IPS-18a (cell line): ENCODE measurements at regions not wholly inside any gene's neighbourhood (a gene's known extent, or its start where the extent isn't known, plus 50 kb on each side); places are given as distances from the start of the nearest gene placed in this dataset.

Source experiments
- H3K27ac ChIP-seq: one replicate; pipeline ENCODE4 v1.5.1; 2013; ENCODE audit warnings: low read length
- H3K27me3 ChIP-seq: one replicate; pipeline ENCODE4 v1.6.1; 2013; ENCODE audit warnings: mild to moderate bottlenecking, low read length; ENCODE audit not compliant: control insufficient read depth, insufficient read depth
- H3K36me3 ChIP-seq: one replicate; pipeline ENCODE4 v1.6.1; 2013; ENCODE audit warnings: low read depth, low read length; ENCODE audit not compliant: control insufficient read depth
- H3K4me1 ChIP-seq: one replicate; pipeline ENCODE4 v1.6.1; 2013; ENCODE audit warnings: low read depth, low read length; ENCODE audit not compliant: control insufficient read depth
- H3K4me3 ChIP-seq: one replicate; pipeline ENCODE4 v1.5.1; 2013; ENCODE audit warnings: low read length
- H3K9ac ChIP-seq: one replicate; pipeline ENCODE4 v1.6.1; 2013; ENCODE audit warnings: mild to moderate bottlenecking, low read length, moderate library complexity
- H3K9me3 ChIP-seq: one replicate; pipeline ENCODE4 v1.6.1; 2013; ENCODE audit warnings: low read depth, low read length; ENCODE audit not compliant: control insufficient read depth

GRCh38 chr20:60431349-60431748, 473.1 kb downstream of the CDH26 start:
- H3K4me3 ChIP-seq = no peak overlapping the region
- H3K36me3 ChIP-seq = no peaks in the 10 kb centered on the region
- H3K27ac ChIP-seq = no peak overlapping the region
- no peak overlapping the region for H3K9ac ChIP-seq
- peaks cover 13% of the 10 kb centered on the region for H3K4me1 ChIP-seq
- no peaks in the 10 kb centered on the region for H3K9me3 ChIP-seq
- peaks cover 5% of the 10 kb centered on the region for H3K27me3 ChIP-seq

GRCh38 chr20:60437418-60437817, 479.2 kb downstream of the CDH26 start:
- no peak overlapping the region for H3K9ac ChIP-seq
- H3K4me1 ChIP-seq = peaks cover 7% of the 10 kb centered on the region
- H3K27ac ChIP-seq = no peak overlapping the region
- H3K9me3 ChIP-seq = no peaks in the 10 kb centered on the region
- H3K4me3 ChIP-seq = no peak overlapping the region
- no peaks in the 10 kb centered on the region for H3K27me3 ChIP-seq
- no peaks in the 10 kb centered on the region for H3K36me3 ChIP-seq

DNA sequence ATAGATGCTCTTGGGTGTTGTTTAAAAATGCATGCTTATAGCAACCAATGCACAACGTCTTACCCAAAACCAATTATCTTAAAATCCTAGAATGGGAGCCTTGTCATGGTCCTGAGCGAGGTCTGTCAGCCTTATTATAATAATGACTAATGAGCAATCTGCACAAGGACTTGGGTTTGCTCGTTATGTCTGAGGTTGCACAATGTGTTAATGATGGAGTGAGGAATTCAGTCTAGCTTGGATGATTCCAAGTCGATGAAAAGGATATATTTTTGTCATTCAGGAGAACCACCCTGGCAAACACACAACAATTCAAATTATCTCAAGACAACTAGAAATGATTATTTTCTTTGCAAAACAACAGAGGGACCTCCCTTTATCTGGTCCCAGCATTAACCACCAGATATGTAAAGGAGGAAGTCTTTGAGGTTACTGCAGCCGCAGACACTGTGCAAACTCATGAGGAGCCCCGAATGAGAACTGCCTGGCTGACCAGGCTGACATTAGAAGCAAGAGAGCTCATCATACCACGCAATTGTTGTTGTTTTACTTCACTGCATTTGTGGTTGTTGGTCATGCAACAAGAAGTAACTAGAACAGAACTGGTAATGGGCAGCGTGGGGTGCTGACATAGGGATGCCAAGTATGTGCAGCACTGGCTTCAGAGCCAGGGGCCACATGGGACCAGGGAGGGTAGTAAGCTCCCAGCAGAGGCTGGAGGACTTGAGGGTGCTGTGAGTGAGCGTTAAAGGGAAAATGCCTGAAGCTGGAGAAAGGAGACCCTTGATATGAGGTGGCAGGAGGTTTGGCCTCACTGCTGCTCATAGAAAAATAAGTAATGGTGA, 488.3 kb downstream of the CDH26 start:
- Histone ChIP-seq H3K4me1 (no peaks in the 10 kb centered on the region), H3K27ac (no peak overlapping the region), H3K36me3 (no peaks in the 10 kb centered on the region), H3K27me3 (no peaks in the 10 kb centered on the region), H3K9me3 (no peaks in the 10 kb centered on the region), H3K4me3 (no peak overlapping the region), H3K9ac (no peak overlapping the region)

- H3K27me3 ChIP-seq = no peaks in the 10 kb centered on the region
- H3K9me3 ChIP-seq = no peaks in the 10 kb centered on the region
- H3K9ac ChIP-seq = no peak overlapping the region
Observed at GRCh38 chr20:60447703-60448102, 489.5 kb downstream of the CDH26 start.

DNA sequence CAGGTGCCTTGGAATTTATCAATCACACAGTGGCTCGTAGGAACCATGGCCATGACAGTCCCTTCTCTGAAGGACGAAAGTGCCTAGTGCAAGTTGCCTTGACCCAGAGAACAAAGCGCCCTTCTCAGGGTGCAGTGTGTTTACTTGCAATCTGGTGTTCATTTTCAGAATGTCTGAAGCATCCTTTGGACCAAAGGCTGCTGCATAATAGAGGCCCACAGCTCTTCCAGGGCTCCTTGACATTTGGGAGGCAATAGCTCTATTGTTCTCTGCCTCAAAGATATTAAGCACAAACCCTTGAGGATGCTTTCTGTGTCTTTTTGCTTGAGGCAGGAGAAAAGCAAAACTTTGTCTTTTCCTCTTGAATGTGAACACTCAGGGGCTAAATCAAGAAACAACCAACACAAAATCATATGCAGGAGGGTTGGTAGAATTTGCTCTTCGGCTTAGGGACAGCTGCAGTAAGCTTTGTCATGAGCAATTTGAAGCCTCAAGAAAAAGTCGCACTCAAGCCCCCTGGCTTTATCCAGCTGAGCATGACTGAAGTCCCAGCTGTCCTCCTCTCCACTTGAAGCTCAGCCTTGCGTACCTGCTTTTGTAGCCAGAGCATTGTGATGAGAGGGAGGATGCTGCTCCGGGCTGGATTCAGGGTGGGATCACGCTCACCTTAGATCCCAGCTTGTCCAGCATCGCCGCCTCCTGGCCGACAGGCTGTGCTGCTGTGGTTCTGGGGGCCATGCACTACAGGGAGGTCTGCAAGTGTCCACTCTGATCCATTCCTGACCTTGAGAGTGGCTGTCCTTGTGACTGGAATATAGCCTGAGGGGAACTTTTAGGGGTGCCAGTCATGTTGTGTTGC, 495.4 kb downstream of the CDH26 start:
- Histone ChIP-seq H3K4me3 (no peak overlapping the region), H3K27me3 (no peaks in the 10 kb centered on the region), H3K36me3 (no peaks in the 10 kb centered on the region), H3K4me1 (no peaks in the 10 kb centered on the region), H3K27ac (no peak overlapping the region), H3K9me3 (no peaks in the 10 kb centered on the region), H3K9ac (no peak overlapping the region)

More at GRCh38 chr20:60447703-60448102, 489.5 kb downstream of the CDH26 start:
- Histone ChIP-seq H3K4me3 (no peak overlapping the region), H3K36me3 (no peaks in the 10 kb centered on the region), H3K4me1 (no peaks in the 10 kb centered on the region), H3K27ac (no peak overlapping the region)

GRCh38 chr20:60454491-60454890, 496.3 kb downstream of the CDH26 start:
- H3K27ac ChIP-seq = no peak overlapping the region
- H3K4me3 ChIP-seq = no peak overlapping the region
- H3K36me3 ChIP-seq = no peaks in the 10 kb centered on the region
- H3K9ac ChIP-seq = no peak overlapping the region
- no peaks in the 10 kb centered on the region for H3K4me1 ChIP-seq
- H3K27me3 ChIP-seq = no peaks in the 10 kb centered on the region
- no peaks in the 10 kb centered on the region for H3K9me3 ChIP-seq

- Histone ChIP-seq H3K9ac (no peak overlapping the region), H3K27ac (no peak overlapping the region), H3K27me3 (no peaks in the 10 kb centered on the region), H3K4me3 (no peak overlapping the region), H3K9me3 (no peaks in the 10 kb centered on the region), H3K36me3 (no peaks in the 10 kb centered on the region), H3K4me1 (no peaks in the 10 kb centered on the region)
Observed at GRCh38 chr20:60455272-60455671, 497.0 kb downstream of the CDH26 start.

- H3K27me3 ChIP-seq = no peaks in the 10 kb centered on the region
- no peak overlapping the region for H3K4me3 ChIP-seq
- H3K4me1 ChIP-seq = no peaks in the 10 kb centered on the region
- H3K9me3 ChIP-seq = no peaks in the 10 kb centered on the region
- no peaks in the 10 kb centered on the region for H3K36me3 ChIP-seq
- no peak overlapping the region for H3K9ac ChIP-seq
- H3K27ac ChIP-seq = no peak overlapping the region
Observed at GRCh38 chr20:60459212-60459611, 501.0 kb downstream of the CDH26 start.

DNA sequence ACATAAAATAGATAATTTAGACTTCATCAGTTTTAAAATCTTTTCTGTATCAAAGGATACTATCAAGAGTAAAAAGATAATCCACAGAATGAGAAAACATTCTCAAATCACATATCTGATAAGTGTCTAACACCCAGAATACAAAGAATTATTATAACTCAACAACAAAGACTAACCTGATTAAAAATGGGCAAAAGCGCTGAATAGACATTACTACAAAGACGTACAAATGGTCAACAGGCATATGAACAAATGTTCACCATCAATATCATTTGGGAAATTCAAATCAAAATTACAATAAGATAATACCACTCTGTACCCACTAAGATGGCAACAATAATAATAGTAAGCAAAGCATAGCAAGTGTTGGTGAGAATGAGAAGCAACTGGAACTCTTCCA, 503.8 kb downstream of the CDH26 start:
- no peak overlapping the region for H3K27ac ChIP-seq
- H3K4me1 ChIP-seq = no peaks in the 10 kb centered on the region
- no peaks in the 10 kb centered on the region for H3K27me3 ChIP-seq
- H3K9me3 ChIP-seq = no peaks in the 10 kb centered on the region
- no peak overlapping the region for H3K9ac ChIP-seq
- no peaks in the 10 kb centered on the region for H3K36me3 ChIP-seq
- H3K4me3 ChIP-seq = no peak overlapping the region

GRCh38 chr20:60463798-60464197, 505.6 kb downstream of the CDH26 start:
- Histone ChIP-seq H3K4me1 (no peaks in the 10 kb centered on the region), H3K27ac (no peak overlapping the region), H3K27me3 (no peaks in the 10 kb centered on the region), H3K9ac (no peak overlapping the region), H3K9me3 (no peaks in the 10 kb centered on the region), H3K36me3 (no peaks in the 10 kb centered on the region), H3K4me3 (no peak overlapping the region)

DNA sequence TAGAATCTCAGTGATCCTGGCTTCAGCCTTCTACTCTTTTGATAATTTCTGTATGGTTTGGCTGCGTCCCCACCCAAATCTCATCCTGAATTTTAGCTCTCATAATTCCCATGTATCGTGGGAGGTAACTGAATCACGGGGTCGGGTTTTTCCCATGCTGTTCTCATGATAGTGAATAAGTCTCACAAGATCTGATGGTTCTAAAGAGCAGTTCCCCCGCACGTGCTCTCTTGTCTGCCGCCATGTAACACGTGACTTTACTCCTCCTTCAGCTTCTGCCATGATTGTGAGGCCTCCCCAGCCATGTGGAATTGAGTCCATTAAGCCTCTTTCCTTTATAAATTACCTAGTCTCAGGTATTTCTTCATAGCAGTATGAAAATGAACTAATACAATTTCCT, 507.2 kb downstream of the CDH26 start:
- Histone ChIP-seq H3K9ac (no peak overlapping the region), H3K36me3 (no peaks in the 10 kb centered on the region), H3K27me3 (no peaks in the 10 kb centered on the region), H3K9me3 (no peaks in the 10 kb centered on the region), H3K4me1 (no peaks in the 10 kb centered on the region), H3K4me3 (no peak overlapping the region), H3K27ac (no peak overlapping the region)
